ENCODE measurements at regions not wholly inside any gene's neighbourhood (a gene's known extent, or its start where the extent isn't known, plus 50 kb on each side); places are given as distances from the start of the nearest gene placed in this dataset.

GRCh38 chr2:76009484-76009883 is 298.8 kb upstream of the GCFC2 start:
- Histone ChIP-seq H3K27me3 (ENCODE audit: insufficient read depth, low read length) (no peaks in the 10 kb centered on the region), H3K4me1 (ENCODE audit: control insufficient read depth in 1 of 2, insufficient read depth in 2 of 2, low read length in 2 of 2) (no peaks in the 10 kb centered on the region), H4K20me1 (ENCODE audit: insufficient read depth) (no peaks in the 10 kb centered on the region), H3K9ac (ENCODE audit: low read length) (no peak overlapping the region), H3K9me2 (ENCODE audit: insufficient read depth) (no peaks in the 10 kb centered on the region), H3K4me2 (ENCODE audit: low read length) (no peak overlapping the region), H3K4me3 (replicated peaks in 1 of 2; ENCODE audit: low read depth in 1 of 2, low read length in 2 of 2) (no peak overlapping the region), H3K79me2 (ENCODE audit: insufficient read depth, low read length) (no peaks in the 10 kb centered on the region), H3K36me3 (ENCODE audit: control insufficient read depth in 1 of 2, insufficient read depth in 2 of 2, low read length in 2 of 2) (no peaks in the 10 kb centered on the region), H2AFZ (ENCODE audit: low read depth, low read length, poor library complexity, severe bottlenecking) (no peak overlapping the region), H3K27ac (ENCODE audit: low read depth, low read length) (no peak overlapping the region), H3K9me3 (ENCODE audit: control insufficient read depth in 1 of 2, insufficient read depth in 1 of 2, low read depth in 1 of 2, low read length in 2 of 2) (peaks cover 0 to 21% of the 10 kb centered on the region in 2 experiments; a peak in 2 of 4 replicates)
- DNase-seq (ENCODE audit: low read depth, low spot score) (no peak), ATAC-seq (no peak)
- ChIA-PET CTCF (no interaction called here), RAD21 (ENCODE audit: low non-redundant PET in 1 of 2, low total read pairs in 2 of 2, uncharacterized antibody in 2 of 2, unreplicated experiment in 2 of 2) (no interaction called here), POLR2A (no interaction called here)
- BruUV-seq (replicated peaks), result no TSS peak
- intact Hi-C loops (cut with micrococcal nuclease), result no loop called here
- TF ChIP-seq CTCF (IDR thresholded peaks at IDR 0.05 in 2 of 3, conservative IDR thresholded peaks at IDR 0.05 in 1 of 3; ENCODE audit: borderline replicate concordance in 1 of 3, insufficient read depth in 1 of 3, low read depth in 2 of 3, low read length in 2 of 3), result no peak
- no peak for TF ChIP-seq SIN3A (IDR thresholded peaks at IDR 0.05; ENCODE audit: low read depth)

GRCh38 chr2:76008001-76008702 is 297.4 kb upstream of the GCFC2 start:
- intact Hi-C loops (cut with micrococcal nuclease), result no loop called here
- Histone ChIP-seq H3K4me2 (ENCODE audit: low read length) (no peak overlapping the region), H3K4me3 (replicated peaks in 1 of 2; ENCODE audit: low read depth in 1 of 2, low read length in 2 of 2) (no peak overlapping the region), H3K79me2 (ENCODE audit: insufficient read depth, low read length) (no peaks in the 10 kb centered on the region), H2AFZ (ENCODE audit: low read depth, low read length, poor library complexity, severe bottlenecking) (no peak overlapping the region), H3K9ac (ENCODE audit: low read length) (no peak overlapping the region), H3K27me3 (ENCODE audit: insufficient read depth, low read length) (no peaks in the 10 kb centered on the region), H4K20me1 (ENCODE audit: insufficient read depth) (no peaks in the 10 kb centered on the region), H3K4me1 (ENCODE audit: control insufficient read depth in 1 of 2, insufficient read depth in 2 of 2, low read length in 2 of 2) (no peaks in the 10 kb centered on the region), H3K9me3 (ENCODE audit: control insufficient read depth in 1 of 2, insufficient read depth in 1 of 2, low read depth in 1 of 2, low read length in 2 of 2) (peaks cover 0 to 15% of the 10 kb centered on the region in 2 experiments; a peak in 2 of 4 replicates), H3K27ac (ENCODE audit: low read depth, low read length) (no peak overlapping the region), H3K9me2 (ENCODE audit: insufficient read depth) (no peaks in the 10 kb centered on the region), H3K36me3 (ENCODE audit: control insufficient read depth in 1 of 2, insufficient read depth in 2 of 2, low read length in 2 of 2) (no peaks in the 10 kb centered on the region)
- DNase-seq (ENCODE audit: low read depth, low spot score), result no peak
- ChIA-PET RAD21 (ENCODE audit: low non-redundant PET in 1 of 2, low total read pairs in 2 of 2, uncharacterized antibody in 2 of 2, unreplicated experiment in 2 of 2) (no interaction called here), CTCF (no interaction called here), POLR2A (no interaction called here)
- no peak for TF ChIP-seq POLR2AphosphoS5 (IDR thresholded peaks at IDR 0.05; ENCODE audit: low read depth, low read length)
- no TSS peak for BruUV-seq (replicated peaks)
- no peak for ATAC-seq
